Psoas muscle (tissue), 7 donors: ENCODE measurements at regions not wholly inside any gene's neighbourhood (a gene's known extent, or its start where the extent isn't known, plus 50 kb on each side); places are given as distances from the start of the nearest gene placed in this dataset.

Source experiments
- ATAC-seq, 4 donors: fragments of 200-7000 bp; cut with Tn5 transposase; one replicate each; pipeline ENCODE4 v1.9.1; 2020; ENCODE audit warnings: moderate library complexity in 3 of 4, mild to moderate bottlenecking in 2 of 4
- DNase-seq, 2 donors: peaks; one replicate each; pipeline ENCODE4 v3.0.0-alpha.2; 2020
- H3K27ac ChIP-seq: fragments of 200-600 bp; one replicate; pipeline ENCODE4 v1.8.0; 2022
- H3K27me3 ChIP-seq, 3 donors: fragments of 200-600 bp in 1 of 3; one replicate each; pipeline versions ENCODE4 v1.6.1 to v1.8.0; 2013 to 2022; ENCODE audit warnings: low read length in 2 of 3, mild to moderate bottlenecking in 2 of 3, moderate library complexity in 1 of 3; ENCODE audit not compliant: insufficient read depth in 3 of 3
- H3K36me3 ChIP-seq, 2 donors: fragments of 200-600 bp in 1 of 2; one replicate each; pipeline versions ENCODE4 v1.6.1 to v1.8.0; 2013 to 2022; ENCODE audit warnings: low read depth in 1 of 2, mild to moderate bottlenecking in 1 of 2, moderate library complexity in 1 of 2; ENCODE audit not compliant: insufficient read depth in 1 of 2
- H3K4me1 ChIP-seq: fragments of 200-600 bp; one replicate; pipeline ENCODE4 v1.8.0; 2022
- H3K4me3 ChIP-seq: fragments of 200-600 bp; one replicate; pipeline ENCODE4 v1.8.0; 2022; ENCODE audit warnings: mild to moderate bottlenecking
- H3K9me3 ChIP-seq: fragments of 200-600 bp; one replicate; pipeline ENCODE4 v1.8.0; 2022
- CTCF ChIP-seq: fragments of 200-600 bp; IDR thresholded peaks from one replicate; pipeline ENCODE4 v1.8.0; 2022; ENCODE audit warnings: antibody characterized with exemption
- WGBS, 3 donors: extraction: QIAGEN DNeasy Blood & Tissue Kit; methylation state at CpG; one replicate each; pipeline versions ENCODE4 v1.1.6 to v1.1.7; 2013; 5-methylcytosine and 5-hydroxymethylcytosine counted together
- intact Hi-C, 2 donors: fragments of 100-400 bp; cut with DNase I; formaldehyde crosslinking; loops; one replicate each; pipeline versions ENCODE4 v1.11.0 to v1.14.2; 2022
- donor health status: healthy with polysubstance abuse.
- donor health status: DM: no; HTN: no; CAD: no; lungs with moderate emphysema.
- donor health status: Bipolar disorder and iron deficiency.
- donor health status: healthy.
- donor health status: DM: yes; HTN: yes; CAD: no.
- donor health status: DM: no; HTN: no; CAD: no.
- donor health status: DM: yes; HTN: yes; CAD: no.

GRCh38 chr14:43803076-43803689, 703.9 kb downstream of the FSCB start:
- H3K36me3 ChIP-seq = no peaks in the 10 kb centered on the region
- WGBS, 3 donors = 90 to 92% (median 91%) methylated on average over 2 of the region's 2 CpGs
- TF ChIP-seq CTCF = no peak
- no peaks in the 10 kb centered on the region for H3K4me1 ChIP-seq
- no peaks in the 10 kb centered on the region for H3K27me3 ChIP-seq
- no peak overlapping the region for H3K27ac ChIP-seq
- ATAC-seq (no peak), DNase-seq (no peak)
- H3K4me3 ChIP-seq = no peak overlapping the region
- H3K9me3 ChIP-seq = no peaks in the 10 kb centered on the region
- intact Hi-C loops = no loop called here

- TF ChIP-seq CTCF = no peak
- DNase-seq = no peak
- Histone ChIP-seq H3K27me3 (no peaks in the 10 kb centered on the region), H3K4me1 (no peaks in the 10 kb centered on the region), H3K36me3 (no peaks in the 10 kb centered on the region), H3K4me3 (no peak overlapping the region), H3K9me3 (no peaks in the 10 kb centered on the region), H3K27ac (no peak overlapping the region)
- intact Hi-C loops = no loop called here
- no peak for ATAC-seq
Measured at GRCh38 chr14:43795600-43796228, 711.4 kb downstream of the FSCB start.

- Histone ChIP-seq H3K9me3 (no peaks in the 10 kb centered on the region), H3K27me3 (no peaks in the 10 kb centered on the region), H3K4me1 (no peaks in the 10 kb centered on the region), H3K4me3 (no peak overlapping the region), H3K27ac (no peak overlapping the region), H3K36me3 (no peaks in the 10 kb centered on the region)
- intact Hi-C loops = no loop called here
- TF ChIP-seq CTCF = no peak
- ATAC-seq (no peak), DNase-seq (no peak)
- 24 to 39% (median 27%) methylated on average over 2 of the region's 2 CpGs for WGBS, 3 donors
Measured at GRCh38 chr14:43793579-43793978, 713.5 kb downstream of the FSCB start.

- Histone ChIP-seq H3K27ac (no peak overlapping the region), H3K9me3 (no peaks in the 10 kb centered on the region), H3K36me3 (no peaks in the 10 kb centered on the region), H3K27me3 (no peaks in the 10 kb centered on the region), H3K4me1 (no peaks in the 10 kb centered on the region), H3K4me3 (no peak overlapping the region)
- no peak for TF ChIP-seq CTCF
- intact Hi-C loops = no loop called here
- 43 to 64% (median 51%) methylated on average over 3 of the region's 3 CpGs for WGBS, 3 donors
- no peak for DNase-seq
- no peak for ATAC-seq
Measured at GRCh38 chr14:43792980-43793379, 714.1 kb downstream of the FSCB start.

- no peaks in the 10 kb centered on the region for H3K9me3 ChIP-seq
- H3K36me3 ChIP-seq = no peaks in the 10 kb centered on the region
- no peaks in the 10 kb centered on the region for H3K27me3 ChIP-seq
- DNase-seq = no peak
- whole genome bisulfite sequencing, 3 donors = 67 to 74% (median 73%) methylated on average over 4 of the region's 4 CpGs
- H3K27ac ChIP-seq = no peak overlapping the region
- H3K4me3 ChIP-seq = no peak overlapping the region
- no peak for TF ChIP-seq CTCF
- no peak for ATAC-seq
- H3K4me1 ChIP-seq = no peaks in the 10 kb centered on the region
- intact Hi-C loops = no loop called here
Measured at GRCh38 chr14:43790681-43791080, 716.4 kb downstream of the FSCB start.
